Fibroblast of skin of right quadriceps (primary cell): ENCODE measurements at regions not wholly inside any gene's neighbourhood (a gene's known extent, or its start where the extent isn't known, plus 50 kb on each side); places are given as distances from the start of the nearest gene placed in this dataset.

ENCODE experiments used
- DNase-seq: peaks from one replicate; pipeline ENCODE4 v3.0.0-alpha.2; 2013

- DNase-seq = no peak
Measured at GRCh38 chr3:160170409-160171370, 54.5 kb upstream of the C3orf80 start.

- DNase-seq = no peak
Measured at GRCh38 chr3:160171813-160172212, 53.4 kb upstream of the C3orf80 start.

GRCh38 chr3:160174621-160175020, 50.6 kb upstream of the C3orf80 start:
- DNase-seq = no peak
